WTC11 (cell line): ENCODE measurements at regions not wholly inside any gene's neighbourhood (a gene's known extent, or its start where the extent isn't known, plus 50 kb on each side); places are given as distances from the start of the nearest gene placed in this dataset.

Source experiments
- ATAC-seq: fragments of 200-7000 bp; cut with Tn5 transposase; 2 replicates; pipeline ENCODE4 v1.10.0; 2021; ENCODE audit warnings: mild to moderate bottlenecking, moderate library complexity
- CTCF ChIA-PET: fragments of 300-600 bp; sonication (Branson Sonifier 250); formaldehyde crosslinking; loops from one replicate; lab custom pipeline; 2021; ENCODE audit warnings: antibody characterized with exemption; lab: Charles Lee
- POLR2A ChIA-PET: fragments of 350-600 bp; sonication (Branson Sonifier 250); formaldehyde crosslinking; loops from one replicate; lab custom pipeline; 2021; ENCODE audit warnings: antibody characterized with exemption; lab: Charles Lee
- DNase-seq: peaks from one replicate; pipeline ENCODE4 v3.0.0; 2021; ENCODE audit warnings: low spot score
- H3K27ac Mint-ChIP-seq: 2 replicates; pipeline ENCODE4 v1.8.0; 2021; ENCODE audit warnings: mixed read lengths
- H3K27me3 Mint-ChIP-seq: 2 replicates; pipeline ENCODE4 v1.8.0; 2021; ENCODE audit warnings: low read depth, mild to moderate bottlenecking, moderate library complexity, mixed read lengths
- H3K36me3 Mint-ChIP-seq: 2 replicates; pipeline ENCODE4 v1.8.0; 2021; ENCODE audit warnings: mixed read lengths
- H3K4me1 Mint-ChIP-seq: 2 replicates; pipeline ENCODE4 v1.8.0; 2022; ENCODE audit warnings: mixed read lengths
- H3K4me3 Mint-ChIP-seq: 2 replicates; pipeline ENCODE4 v1.8.0; 2021; ENCODE audit warnings: mild to moderate bottlenecking, moderate library complexity, mixed read lengths
- H3K9me3 Mint-ChIP-seq: 2 replicates; pipeline ENCODE4 v1.8.0; 2021; ENCODE audit warnings: mixed read lengths
- CREM ChIP-seq: sonication (generic); formaldehyde crosslinking; IDR thresholded peaks from 2 replicates; pipeline ENCODE4 v1.8.1; 2022; ENCODE audit warnings: mild to moderate bottlenecking, missing genetic modification reagents, moderate library complexity
- ESRRA ChIP-seq: sonication (generic); formaldehyde crosslinking; IDR thresholded peaks from 2 replicates; pipeline ENCODE4 v1.8.1; 2022; ENCODE audit warnings: mild to moderate bottlenecking, missing genetic modification reagents, borderline replicate concordance
- ETV6 ChIP-seq: sonication (generic); formaldehyde crosslinking; IDR thresholded peaks from 2 replicates; pipeline ENCODE4 v1.8.1; 2022; ENCODE audit warnings: mild to moderate bottlenecking, missing genetic modification reagents
- FOXP1 ChIP-seq: sonication (generic); formaldehyde crosslinking; IDR thresholded peaks from 2 replicates; pipeline ENCODE4 v1.8.0; 2022; ENCODE audit warnings: missing genetic modification reagents, mild to moderate bottlenecking, moderate library complexity, borderline replicate concordance
- GTF2I ChIP-seq: fragments of 250-450 bp; sonication (Bioruptor Pico); conservative IDR thresholded peaks from 2 replicates; pipeline ENCODE4 v1.4.0; 2021; ENCODE audit warnings: mild to moderate bottlenecking
- OVOL2 ChIP-seq: fragments of 250-450 bp; sonication (Bioruptor Pico); IDR thresholded peaks from 2 replicates; pipeline ENCODE4 v1.9.0; 2021; ENCODE audit warnings: mild to moderate bottlenecking, borderline replicate concordance
- RELA ChIP-seq: sonication (generic); formaldehyde crosslinking; IDR thresholded peaks from 2 replicates; pipeline ENCODE4 v1.8.1; 2022; ENCODE audit warnings: missing genetic modification reagents, mild to moderate bottlenecking, borderline replicate concordance
- TEAD1 ChIP-seq: sonication (generic); formaldehyde crosslinking; IDR thresholded peaks from 2 replicates; pipeline ENCODE4 v1.8.0; 2022; ENCODE audit warnings: mild to moderate bottlenecking, missing genetic modification reagents
- TP53 ChIP-seq: sonication (generic); formaldehyde crosslinking; IDR thresholded peaks from 2 replicates; pipeline ENCODE4 v1.8.1; 2023; ENCODE audit warnings: mild to moderate bottlenecking, missing genetic modification reagents
- ZBTB21 ChIP-seq: sonication (generic); formaldehyde crosslinking; IDR thresholded peaks from 2 replicates; pipeline ENCODE4 v1.8.1; 2023; ENCODE audit warnings: mild to moderate bottlenecking, missing genetic modification reagents, borderline replicate concordance
- ZNF317 ChIP-seq: sonication (generic); formaldehyde crosslinking; IDR thresholded peaks from 2 replicates; pipeline ENCODE4 v1.8.1; 2023; ENCODE audit warnings: low read depth, mild to moderate bottlenecking, moderate library complexity, missing genetic modification reagents, borderline replicate concordance
- ZNF423 ChIP-seq: fragments of 250-450 bp; sonication (Bioruptor Pico); IDR thresholded peaks from 2 replicates; pipeline ENCODE4 v2.1.2; 2022; ENCODE audit warnings: mild to moderate bottlenecking, moderate library complexity
- TF ChIP-seq, protein P1 (sequence below): sonication (generic); formaldehyde crosslinking; IDR thresholded peaks from 2 replicates; pipeline ENCODE4 v1.8.1; 2023; ENCODE audit warnings: mild to moderate bottlenecking, missing genetic modification reagents, borderline replicate concordance
- TF ChIP-seq, protein P2 (sequence below): fragments of 250-450 bp; sonication (Bioruptor Pico); IDR thresholded peaks from 2 replicates; pipeline ENCODE4 v1.9.0; 2021; ENCODE audit warnings: mild to moderate bottlenecking
- TF ChIP-seq, protein P3 (sequence below): sonication (generic); formaldehyde crosslinking; IDR thresholded peaks from 2 replicates; pipeline ENCODE4 v1.8.1; 2022; ENCODE audit warnings: low read depth, mild to moderate bottlenecking, moderate library complexity, missing genetic modification reagents, borderline replicate concordance
- TF ChIP-seq, protein P4 (sequence below): fragments of 250-450 bp; sonication (Bioruptor Pico); conservative IDR thresholded peaks from 2 replicates; pipeline ENCODE4 v1.9.0; 2021; ENCODE audit warnings: mild to moderate bottlenecking
- TF ChIP-seq, protein P5 (sequence below): sonication (generic); formaldehyde crosslinking; IDR thresholded peaks from 2 replicates; pipeline ENCODE4 v1.8.1; 2023; ENCODE audit warnings: mild to moderate bottlenecking, missing genetic modification reagents
- TF ChIP-seq, protein P6 (sequence below): sonication (generic); formaldehyde crosslinking; IDR thresholded peaks from 2 replicates; pipeline ENCODE4 v1.8.1; 2023; ENCODE audit warnings: mild to moderate bottlenecking, missing genetic modification reagents, moderate library complexity
- TF ChIP-seq, protein P7 (sequence below): sonication (generic); formaldehyde crosslinking; conservative IDR thresholded peaks from 2 replicates; pipeline ENCODE4 v1.8.1; 2023; ENCODE audit warnings: mild to moderate bottlenecking, low read depth, missing genetic modification reagents, moderate library complexity

DNA sequence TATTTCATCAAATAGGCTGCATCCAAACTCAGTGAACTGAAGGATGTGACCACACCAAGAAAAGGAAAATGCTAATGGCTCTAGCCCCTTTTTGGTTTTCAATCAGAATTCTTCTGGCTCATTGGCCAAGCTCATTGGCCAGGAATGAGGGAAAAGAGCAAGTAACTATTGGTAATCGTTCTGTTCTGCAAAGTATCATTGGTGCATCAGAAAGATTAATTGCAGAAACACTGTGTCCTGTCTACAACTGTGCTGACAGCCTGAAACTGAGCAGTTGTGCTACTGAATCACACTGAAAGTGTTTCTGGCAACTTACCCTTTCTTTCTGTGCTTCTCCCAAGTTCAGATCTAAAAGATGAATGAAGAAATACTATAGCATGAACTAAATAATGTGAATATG is 116.4 kb upstream of the ROBO2 start:
- Mint-ChIP-seq H3K4me3 (no peak overlapping the region), H3K27ac (no peak overlapping the region), H3K27me3 (no peaks in the 10 kb centered on the region), H3K4me1 (no peaks in the 10 kb centered on the region), H3K36me3 (no peaks in the 10 kb centered on the region), H3K9me3 (no peaks in the 10 kb centered on the region)
- ATAC-seq (no peak), DNase-seq (no peak)
- ChIA-PET POLR2A (no interaction called here), CTCF (no interaction called here)
- TF ChIP-seq, protein P1, sequence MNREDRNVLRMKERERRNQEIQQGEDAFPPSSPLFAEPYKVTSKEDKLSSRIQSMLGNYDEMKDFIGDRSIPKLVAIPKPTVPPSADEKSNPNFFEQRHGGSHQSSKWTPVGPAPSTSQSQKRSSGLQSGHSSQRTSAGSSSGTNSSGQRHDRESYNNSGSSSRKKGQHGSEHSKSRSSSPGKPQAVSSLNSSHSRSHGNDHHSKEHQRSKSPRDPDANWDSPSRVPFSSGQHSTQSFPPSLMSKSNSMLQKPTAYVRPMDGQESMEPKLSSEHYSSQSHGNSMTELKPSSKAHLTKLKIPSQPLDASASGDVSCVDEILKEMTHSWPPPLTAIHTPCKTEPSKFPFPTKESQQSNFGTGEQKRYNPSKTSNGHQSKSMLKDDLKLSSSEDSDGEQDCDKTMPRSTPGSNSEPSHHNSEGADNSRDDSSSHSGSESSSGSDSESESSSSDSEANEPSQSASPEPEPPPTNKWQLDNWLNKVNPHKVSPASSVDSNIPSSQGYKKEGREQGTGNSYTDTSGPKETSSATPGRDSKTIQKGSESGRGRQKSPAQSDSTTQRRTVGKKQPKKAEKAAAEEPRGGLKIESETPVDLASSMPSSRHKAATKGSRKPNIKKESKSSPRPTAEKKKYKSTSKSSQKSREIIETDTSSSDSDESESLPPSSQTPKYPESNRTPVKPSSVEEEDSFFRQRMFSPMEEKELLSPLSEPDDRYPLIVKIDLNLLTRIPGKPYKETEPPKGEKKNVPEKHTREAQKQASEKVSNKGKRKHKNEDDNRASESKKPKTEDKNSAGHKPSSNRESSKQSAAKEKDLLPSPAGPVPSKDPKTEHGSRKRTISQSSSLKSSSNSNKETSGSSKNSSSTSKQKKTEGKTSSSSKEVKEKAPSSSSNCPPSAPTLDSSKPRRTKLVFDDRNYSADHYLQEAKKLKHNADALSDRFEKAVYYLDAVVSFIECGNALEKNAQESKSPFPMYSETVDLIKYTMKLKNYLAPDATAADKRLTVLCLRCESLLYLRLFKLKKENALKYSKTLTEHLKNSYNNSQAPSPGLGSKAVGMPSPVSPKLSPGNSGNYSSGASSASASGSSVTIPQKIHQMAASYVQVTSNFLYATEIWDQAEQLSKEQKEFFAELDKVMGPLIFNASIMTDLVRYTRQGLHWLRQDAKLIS (CRISPR knock-in tag): no peak
- TF ChIP-seq, protein P2, sequence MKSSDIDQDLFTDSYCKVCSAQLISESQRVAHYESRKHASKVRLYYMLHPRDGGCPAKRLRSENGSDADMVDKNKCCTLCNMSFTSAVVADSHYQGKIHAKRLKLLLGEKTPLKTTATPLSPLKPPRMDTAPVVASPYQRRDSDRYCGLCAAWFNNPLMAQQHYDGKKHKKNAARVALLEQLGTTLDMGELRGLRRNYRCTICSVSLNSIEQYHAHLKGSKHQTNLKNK (CRISPR knock-in tag): no peak
- TF ChIP-seq CREM (CRISPR knock-in tag) (no peak), ZNF423 (no peak), TP53 (CRISPR knock-in tag) (no peak), ESRRA (no peak), GTF2I (CRISPR knock-in tag) (no peak), ZBTB21 (CRISPR knock-in tag) (no peak), FOXP1 (CRISPR knock-in tag) (no peak), ETV6 (CRISPR knock-in tag) (no peak), ZNF317 (CRISPR knock-in tag) (no peak), RELA (CRISPR knock-in tag) (no peak), OVOL2 (CRISPR knock-in tag) (no peak), TEAD1 (CRISPR knock-in tag) (no peak)
- TF ChIP-seq, protein P3, sequence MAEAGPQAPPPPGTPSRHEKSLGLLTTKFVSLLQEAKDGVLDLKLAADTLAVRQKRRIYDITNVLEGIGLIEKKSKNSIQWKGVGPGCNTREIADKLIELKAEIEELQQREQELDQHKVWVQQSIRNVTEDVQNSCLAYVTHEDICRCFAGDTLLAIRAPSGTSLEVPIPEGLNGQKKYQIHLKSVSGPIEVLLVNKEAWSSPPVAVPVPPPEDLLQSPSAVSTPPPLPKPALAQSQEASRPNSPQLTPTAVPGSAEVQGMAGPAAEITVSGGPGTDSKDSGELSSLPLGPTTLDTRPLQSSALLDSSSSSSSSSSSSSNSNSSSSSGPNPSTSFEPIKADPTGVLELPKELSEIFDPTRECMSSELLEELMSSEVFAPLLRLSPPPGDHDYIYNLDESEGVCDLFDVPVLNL: no peak
- TF ChIP-seq, protein P4, sequence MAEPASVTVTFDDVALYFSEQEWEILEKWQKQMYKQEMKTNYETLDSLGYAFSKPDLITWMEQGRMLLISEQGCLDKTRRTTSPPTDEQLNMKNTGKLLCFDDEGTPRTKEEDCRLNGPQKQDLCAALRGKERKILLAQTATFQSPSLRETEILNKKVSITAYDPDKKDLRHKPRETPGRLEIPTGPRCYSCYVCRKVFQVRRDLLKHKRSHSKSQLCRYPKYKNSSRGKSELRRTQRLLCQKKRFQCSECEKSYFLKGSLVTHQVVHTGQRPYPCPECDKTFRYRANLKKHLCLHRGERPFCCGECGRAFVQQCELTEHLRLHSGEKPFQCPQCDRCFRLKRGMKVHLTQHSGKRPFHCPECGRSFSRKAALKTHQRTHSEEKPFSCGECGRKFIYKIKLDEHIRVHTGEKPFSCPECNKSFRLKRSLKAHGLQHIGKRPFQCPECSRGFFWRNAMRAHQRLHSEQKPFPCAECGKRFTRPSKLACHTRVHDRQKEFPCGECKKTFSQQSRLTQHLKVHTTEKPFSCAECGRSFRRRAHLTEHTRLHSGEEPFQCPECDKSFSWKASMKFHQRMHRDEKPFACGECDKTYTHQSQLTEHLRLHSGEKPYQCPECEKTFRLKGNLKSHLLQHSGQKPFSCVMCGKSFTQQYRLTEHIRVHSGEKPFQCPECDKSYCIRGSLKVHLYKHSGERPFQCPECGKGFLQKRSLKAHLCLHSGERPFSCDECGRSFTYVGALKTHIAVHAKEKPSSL: no peak
- TF ChIP-seq, protein P5, sequence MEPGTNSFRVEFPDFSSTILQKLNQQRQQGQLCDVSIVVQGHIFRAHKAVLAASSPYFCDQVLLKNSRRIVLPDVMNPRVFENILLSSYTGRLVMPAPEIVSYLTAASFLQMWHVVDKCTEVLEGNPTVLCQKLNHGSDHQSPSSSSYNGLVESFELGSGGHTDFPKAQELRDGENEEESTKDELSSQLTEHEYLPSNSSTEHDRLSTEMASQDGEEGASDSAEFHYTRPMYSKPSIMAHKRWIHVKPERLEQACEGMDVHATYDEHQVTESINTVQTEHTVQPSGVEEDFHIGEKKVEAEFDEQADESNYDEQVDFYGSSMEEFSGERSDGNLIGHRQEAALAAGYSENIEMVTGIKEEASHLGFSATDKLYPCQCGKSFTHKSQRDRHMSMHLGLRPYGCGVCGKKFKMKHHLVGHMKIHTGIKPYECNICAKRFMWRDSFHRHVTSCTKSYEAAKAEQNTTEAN: no peak
- TF ChIP-seq, protein P6, sequence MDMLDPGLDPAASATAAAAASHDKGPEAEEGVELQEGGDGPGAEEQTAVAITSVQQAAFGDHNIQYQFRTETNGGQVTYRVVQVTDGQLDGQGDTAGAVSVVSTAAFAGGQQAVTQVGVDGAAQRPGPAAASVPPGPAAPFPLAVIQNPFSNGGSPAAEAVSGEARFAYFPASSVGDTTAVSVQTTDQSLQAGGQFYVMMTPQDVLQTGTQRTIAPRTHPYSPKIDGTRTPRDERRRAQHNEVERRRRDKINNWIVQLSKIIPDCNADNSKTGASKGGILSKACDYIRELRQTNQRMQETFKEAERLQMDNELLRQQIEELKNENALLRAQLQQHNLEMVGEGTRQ (CRISPR knock-in tag): no peak
- TF ChIP-seq, protein P7, sequence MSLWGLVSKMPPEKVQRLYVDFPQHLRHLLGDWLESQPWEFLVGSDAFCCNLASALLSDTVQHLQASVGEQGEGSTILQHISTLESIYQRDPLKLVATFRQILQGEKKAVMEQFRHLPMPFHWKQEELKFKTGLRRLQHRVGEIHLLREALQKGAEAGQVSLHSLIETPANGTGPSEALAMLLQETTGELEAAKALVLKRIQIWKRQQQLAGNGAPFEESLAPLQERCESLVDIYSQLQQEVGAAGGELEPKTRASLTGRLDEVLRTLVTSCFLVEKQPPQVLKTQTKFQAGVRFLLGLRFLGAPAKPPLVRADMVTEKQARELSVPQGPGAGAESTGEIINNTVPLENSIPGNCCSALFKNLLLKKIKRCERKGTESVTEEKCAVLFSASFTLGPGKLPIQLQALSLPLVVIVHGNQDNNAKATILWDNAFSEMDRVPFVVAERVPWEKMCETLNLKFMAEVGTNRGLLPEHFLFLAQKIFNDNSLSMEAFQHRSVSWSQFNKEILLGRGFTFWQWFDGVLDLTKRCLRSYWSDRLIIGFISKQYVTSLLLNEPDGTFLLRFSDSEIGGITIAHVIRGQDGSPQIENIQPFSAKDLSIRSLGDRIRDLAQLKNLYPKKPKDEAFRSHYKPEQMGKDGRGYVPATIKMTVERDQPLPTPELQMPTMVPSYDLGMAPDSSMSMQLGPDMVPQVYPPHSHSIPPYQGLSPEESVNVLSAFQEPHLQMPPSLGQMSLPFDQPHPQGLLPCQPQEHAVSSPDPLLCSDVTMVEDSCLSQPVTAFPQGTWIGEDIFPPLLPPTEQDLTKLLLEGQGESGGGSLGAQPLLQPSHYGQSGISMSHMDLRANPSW (CRISPR knock-in tag): no peak
